A172 (cell line): ENCODE measurements at regions not wholly inside any gene's neighbourhood (a gene's known extent, or its start where the extent isn't known, plus 50 kb on each side); places are given as distances from the start of the nearest gene placed in this dataset.
"Not testable (repeated sequence)": the region's sequence is repeated elsewhere in the genome, so short reads cannot be mapped to it uniquely, and the experiment has no call there.

ENCODE experiments used
- DNase-seq: peaks from one replicate; pipeline ENCODE4 v3.0.0-alpha.2; 2015; ENCODE audit warnings: low spot score

GRCh38 chr3:109656225-109656624, 318.9 kb upstream of the DPPA4 start:
- DNase-seq, result no peak

- DNase-seq, result no peak
Observed at GRCh38 chr3:109678600-109678999, 341.3 kb upstream of the DPPA4 start.

GRCh38 chr3:109679664-109680063, 342.3 kb upstream of the DPPA4 start:
- DNase-seq, result no peak

GRCh38 chr3:109683746-109684145, 346.4 kb upstream of the DPPA4 start:
- DNase-seq, result no peak

- peak; percentile 99 for DNase-seq
Observed at GRCh38 chr3:109685084-109686079, 348.0 kb upstream of the DPPA4 start.

GRCh38 chr3:109687626-109688025, 350.3 kb upstream of the DPPA4 start:
- no peak for DNase-seq

- no peak for DNase-seq
Observed at GRCh38 chr3:109696932-109697331, 359.6 kb upstream of the DPPA4 start.

- peak; percentile 45 for DNase-seq
Observed at GRCh38 chr3:109702252-109702651, 364.9 kb upstream of the DPPA4 start.

- DNase-seq, result no peak
Observed at GRCh38 chr3:109702976-109703375, 365.6 kb upstream of the DPPA4 start.

GRCh38 chr3:109705133-109705532, 367.8 kb upstream of the DPPA4 start:
- DNase-seq, result not testable (repeated sequence)

GRCh38 chr3:109707617-109708016, 370.3 kb upstream of the DPPA4 start:
- DNase-seq, result no peak

- DNase-seq, result no peak
Observed at GRCh38 chr3:109713288-109713687, 375.9 kb upstream of the DPPA4 start.

- no peak for DNase-seq
Observed at GRCh38 chr3:109715707-109716106, 378.4 kb upstream of the DPPA4 start.

- DNase-seq, result peak; percentile 13
Observed at GRCh38 chr3:109718850-109719249, 381.5 kb upstream of the DPPA4 start.

GRCh38 chr3:109728861-109729494, 391.6 kb upstream of the DPPA4 start:
- no peak for DNase-seq

GRCh38 chr3:109731639-109732473, 394.5 kb upstream of the DPPA4 start:
- peak; percentile 51 for DNase-seq

- no peak for DNase-seq
Observed at GRCh38 chr3:109743981-109744380, 406.6 kb upstream of the DPPA4 start.

- no peak for DNase-seq
Observed at GRCh38 chr3:109772520-109772919, 435.2 kb upstream of the DPPA4 start.

GRCh38 chr3:109774108-109774507, 436.8 kb upstream of the DPPA4 start:
- no peak for DNase-seq

GRCh38 chr3:109784285-109784684, 446.9 kb upstream of the DPPA4 start:
- DNase-seq, result no peak

- no peak for DNase-seq
Observed at GRCh38 chr3:109784852-109785631, 447.7 kb upstream of the DPPA4 start.
